H9 (cell line): ENCODE measurements at regions not wholly inside any gene's neighbourhood (a gene's known extent, or its start where the extent isn't known, plus 50 kb on each side); places are given as distances from the start of the nearest gene placed in this dataset.

Experiments used
- DNase-seq: peaks from one replicate; pipeline ENCODE4 v3.0.0-alpha.2; 2017
- H2AFZ ChIP-seq: one replicate; pipeline ENCODE4 v1.6.1; 2013; ENCODE audit warnings: mild to moderate bottlenecking, low read length, control low read depth, moderate library complexity
- H2AK5ac ChIP-seq: 2 replicates; pipeline ENCODE4 v1.6.1; 2013; ENCODE audit warnings: low read length, control low read depth, mixed read lengths; ENCODE audit not compliant: insufficient read length
- H2BK120ac ChIP-seq: one replicate; pipeline ENCODE4 v1.6.1; 2013; ENCODE audit warnings: low read depth, mild to moderate bottlenecking, low read length, control low read depth, inconsistent platforms; ENCODE audit not compliant: poor library complexity, severe bottlenecking
- H2BK12ac ChIP-seq: 2 replicates; pipeline ENCODE4 v1.6.1; 2013; ENCODE audit warnings: low read length, control low read depth, mixed read lengths, low read depth; ENCODE audit not compliant: insufficient read length
- H2BK15ac ChIP-seq: 2 replicates; pipeline ENCODE4 v1.6.1; 2013; ENCODE audit warnings: low read depth, low read length, control low read depth
- H2BK20ac ChIP-seq: one replicate; pipeline ENCODE4 v1.6.1; 2013; ENCODE audit warnings: low read depth, mild to moderate bottlenecking, low read length, control low read depth, inconsistent platforms; ENCODE audit not compliant: poor library complexity, severe bottlenecking
- H2BK5ac ChIP-seq: 2 replicates; pipeline ENCODE4 v1.6.1; 2013; ENCODE audit warnings: low read length, control low read depth, mixed read lengths; ENCODE audit not compliant: insufficient read length
- H3K14ac ChIP-seq: 2 replicates; pipeline ENCODE4 v1.6.1; 2013; ENCODE audit warnings: low read length, control low read depth; ENCODE audit not compliant: insufficient read depth
- H3K18ac ChIP-seq: 2 replicates; pipeline ENCODE4 v1.6.1; 2013; ENCODE audit warnings: low read depth, mild to moderate bottlenecking, mixed read lengths, low read length, control low read depth; ENCODE audit not compliant: insufficient read length
- H3K23ac ChIP-seq: 2 replicates; pipeline ENCODE4 v1.6.1; 2013; ENCODE audit warnings: low read length, control low read depth, mixed read lengths, low read depth; ENCODE audit not compliant: insufficient read length
- H3K23me2 ChIP-seq: 2 replicates; pipeline ENCODE4 v1.6.1; 2013; ENCODE audit warnings: low read depth, mild to moderate bottlenecking, mixed read lengths, low read length, control low read depth; ENCODE audit not compliant: insufficient read length, poor library complexity, severe bottlenecking
- H3K27ac ChIP-seq: 2 replicates; pipeline ENCODE4 v1.5.1; 2013; ENCODE audit warnings: low read length, control low read depth, mixed read lengths, low read depth; ENCODE audit not compliant: insufficient read length
- H3K27me3 ChIP-seq: 2 replicates; pipeline ENCODE4 v1.6.1; 2013; ENCODE audit warnings: low read length, control low read depth, inconsistent platforms; ENCODE audit not compliant: insufficient read depth
- H3K4ac ChIP-seq: 2 replicates; pipeline ENCODE4 v1.6.1; 2013; ENCODE audit warnings: low read depth, mild to moderate bottlenecking, control low read depth, inconsistent platforms, low read length, moderate library complexity
- H3K4me1 ChIP-seq: 2 replicates; pipeline ENCODE4 v1.6.1; 2013; ENCODE audit warnings: low read length, control low read depth, inconsistent platforms; ENCODE audit not compliant: insufficient read depth
- H3K4me2 ChIP-seq: 2 replicates; pipeline ENCODE4 v1.6.1; 2013; ENCODE audit warnings: low read length, control low read depth, mixed read lengths; ENCODE audit not compliant: insufficient read length, insufficient read depth
- H3K56ac ChIP-seq: 2 replicates; pipeline ENCODE4 v1.6.1; 2013; ENCODE audit warnings: low read depth, mild to moderate bottlenecking, mixed read lengths, low read length, control low read depth; ENCODE audit not compliant: insufficient read length
- H3K79me1 ChIP-seq: 2 replicates; pipeline ENCODE4 v1.6.1; 2013; ENCODE audit warnings: low read depth, mild to moderate bottlenecking, moderate library complexity, low read length, control low read depth, inconsistent platforms; ENCODE audit not compliant: insufficient read depth, poor library complexity, severe bottlenecking
- H3K79me2 ChIP-seq: 2 replicates; pipeline ENCODE4 v1.6.1; 2013; ENCODE audit warnings: low read length, control low read depth, inconsistent platforms; ENCODE audit not compliant: insufficient read depth
- H3K9ac ChIP-seq: 2 replicates; pipeline ENCODE4 v1.6.1; 2013; ENCODE audit warnings: low read length, control low read depth, mixed read lengths; ENCODE audit not compliant: insufficient read length; ENCODE audit errors: extremely low read depth
- H3K9me3 ChIP-seq: one replicate; pipeline ENCODE4 v1.6.1; 2013; ENCODE audit warnings: low read depth, low read length, inconsistent platforms; ENCODE audit not compliant: control insufficient read depth
- H3T11ph ChIP-seq: one replicate; pipeline ENCODE4 v1.6.1; 2013; ENCODE audit warnings: mild to moderate bottlenecking, low read length, control low read depth, inconsistent platforms
- H4K20me1 ChIP-seq: one replicate; pipeline ENCODE4 v1.6.1; 2013; ENCODE audit not compliant: control insufficient read depth, insufficient read length, insufficient read depth
- H4K5ac ChIP-seq: 2 replicates; pipeline ENCODE4 v1.6.1; 2013; ENCODE audit warnings: low read depth, mild to moderate bottlenecking, mixed read lengths, low read length, control low read depth; ENCODE audit not compliant: insufficient read length
- H4K8ac ChIP-seq: replicated peaks from 2 replicates; pipeline ENCODE4 v1.6.1; 2013; ENCODE audit warnings: low read length, control low read depth, mixed read lengths, low read depth; ENCODE audit not compliant: insufficient read length
- H4K91ac ChIP-seq: 2 replicates; pipeline ENCODE4 v1.6.1; 2013; ENCODE audit warnings: low read depth, mild to moderate bottlenecking, moderate library complexity, mixed read lengths, low read length, control low read depth; ENCODE audit not compliant: insufficient read length
- H3K27ac Mint-ChIP-seq, 3 experiments: 2 replicates in 2 of 3; 3 replicates in 1 of 3; pipeline ENCODE4 v1.8.0; 2020 to 2021; ENCODE audit warnings: mixed read lengths in 3 of 3, mild to moderate bottlenecking in 1 of 3, moderate library complexity in 1 of 3
- H3K27me3 Mint-ChIP-seq: 2 replicates; pipeline ENCODE4 v1.8.0; 2021; ENCODE audit warnings: low read depth, mild to moderate bottlenecking, moderate library complexity, mixed read lengths
- H3K36me3 Mint-ChIP-seq, 3 experiments: 2 replicates in 2 of 3; 3 replicates in 1 of 3; pipeline ENCODE4 v1.8.0; 2020 to 2021; ENCODE audit warnings: low read depth in 3 of 3, mixed read lengths in 3 of 3; ENCODE audit not compliant: insufficient read depth in 1 of 3
- H3K4me1 Mint-ChIP-seq, 2 experiments: 2 replicates each; pipeline ENCODE4 v1.8.0; 2020; ENCODE audit warnings: mixed read lengths in 2 of 2
- H3K4me3 Mint-ChIP-seq, 2 experiments: 2 replicates in 1 of 2; 3 replicates in 1 of 2; pipeline ENCODE4 v1.8.0; 2020 to 2021; ENCODE audit warnings: mild to moderate bottlenecking in 2 of 2, mixed read lengths in 2 of 2, moderate library complexity in 1 of 2
- H3K9me3 Mint-ChIP-seq, 2 experiments: 2 replicates in 1 of 2; 3 replicates in 1 of 2; pipeline ENCODE4 v1.8.0; 2020; ENCODE audit warnings: mild to moderate bottlenecking in 2 of 2, mixed read lengths in 2 of 2, moderate library complexity in 1 of 2
- CTCF ChIP-seq: fragments of 200-600 bp; sonication (generic); conservative IDR thresholded peaks from 3 replicates; pipeline ENCODE4 v1.8.0; 2021; ENCODE audit warnings: antibody characterized with exemption, mild to moderate bottlenecking
- WGBS: extraction: QIAGEN DNeasy Blood & Tissue Kit; methylation state at CpG from one replicate; pipeline ENCODE4 v1.1.7; 2013; ENCODE audit warnings: missing lambda C conversion rate, low lambda C conversion rate, mixed read lengths; ENCODE audit not compliant: insufficient read length; ENCODE audit errors: extremely low coverage; 5-methylcytosine and 5-hydroxymethylcytosine counted together

GRCh38 chr2:115303-115702 is 69.0 kb upstream of the FAM110C start:
- WGBS: no CpG with 5 or more reads among the region's 3 CpGs

More at GRCh38 chr2:115303-115702, 69.0 kb upstream of the FAM110C start:
- Histone ChIP-seq H4K5ac (no peak overlapping the region), H2BK5ac (no peak overlapping the region), H3K23ac (no peak overlapping the region), H3K27me3 (no peaks in the 10 kb centered on the region), H3K79me2 (no peaks in the 10 kb centered on the region), H3K23me2 (no peaks in the 10 kb centered on the region), H3K14ac (no peak overlapping the region), H2BK15ac (no peak overlapping the region), H3K4me2 (no peak overlapping the region), H3K9me3 (no peaks in the 10 kb centered on the region), H3K4me1 (no peaks in the 10 kb centered on the region; the same call in 1 of the 2 replicates), H3K9ac (no peak overlapping the region), H3K56ac (no peak overlapping the region), H2BK20ac (no peak overlapping the region), H3K79me1 (no peaks in the 10 kb centered on the region), H2BK12ac (no peak overlapping the region), H4K20me1 (no peaks in the 10 kb centered on the region), H2BK120ac (no peak overlapping the region), H3K4ac (no peak overlapping the region), H3K27ac (no peak overlapping the region), H2AK5ac (no peak overlapping the region), H3T11ph (no peak overlapping the region), H4K8ac (no peak overlapping the region), H2AFZ (no peak overlapping the region), H3K18ac (no peak overlapping the region), H4K91ac (no peak overlapping the region)
- no peak for DNase-seq
- H3K27ac Mint-ChIP-seq: 0 out of 7 replicates have a peak overlapping the region, but pooled peaks of 1 of the 3 experiments have one; percentile 13
- no peaks in the 10 kb centered on the region for H3K9me3 Mint-ChIP-seq
- no peak overlapping the region for H3K4me3 Mint-ChIP-seq
- no peaks in the 10 kb centered on the region for H3K36me3 Mint-ChIP-seq
- H3K27me3 Mint-ChIP-seq: peaks cover 5% of the 10 kb centered on the region
- H3K4me1 Mint-ChIP-seq: peaks cover 11 to 20% of the 10 kb centered on the region in 2 experiments
- TF ChIP-seq CTCF: peak; percentile 45
